GM23338 (cell line): ENCODE measurements at regions not wholly inside any gene's neighbourhood (a gene's known extent, or its start where the extent isn't known, plus 50 kb on each side); places are given as distances from the start of the nearest gene placed in this dataset.

Experiments used
- ATAC-seq: fragments of 200-7000 bp; cut with Tn5 transposase; 3 replicates; pipeline ENCODE4 v1.9.1; 2020
- DNase-seq: peaks from one replicate; pipeline ENCODE4 v3.0.0-alpha.2; 2015; ENCODE audit warnings: low spot score
- H2AFZ ChIP-seq: fragments of 200-600 bp; sonication (generic); 2 replicates; pipeline ENCODE4 v1.8.0; 2016; ENCODE audit warnings: antibody characterized with exemption, mild to moderate bottlenecking, moderate library complexity
- H3F3A ChIP-seq: fragments of 200-600 bp; sonication (generic); replicated peaks from 2 replicates; pipeline ENCODE4 v1.8.0; 2017; ENCODE audit warnings: antibody characterized with exemption, mixed run types, low read depth
- H3K27ac ChIP-seq: fragments of 200-600 bp; sonication (generic); 2 replicates; pipeline ENCODE4 v1.6.1; 2016; ENCODE audit warnings: low read depth
- H3K27me3 ChIP-seq: fragments of 200-600 bp; sonication (generic); 2 replicates; pipeline ENCODE4 v1.8.0; 2016; ENCODE audit warnings: mild to moderate bottlenecking, mixed run types, moderate library complexity; ENCODE audit not compliant: insufficient read depth
- H3K36me3 ChIP-seq: fragments of 200-600 bp; sonication (generic); 2 replicates; pipeline ENCODE4 v1.8.0; 2016; ENCODE audit warnings: mild to moderate bottlenecking; ENCODE audit not compliant: insufficient read depth
- H3K4me1 ChIP-seq: fragments of 200-600 bp; sonication (generic); 2 replicates; pipeline ENCODE4 v1.8.0; 2016; ENCODE audit warnings: mild to moderate bottlenecking, moderate library complexity; ENCODE audit not compliant: insufficient read depth
- H3K4me2 ChIP-seq: fragments of 200-600 bp; sonication (generic); 2 replicates; pipeline ENCODE4 v1.7.1; 2017; ENCODE audit warnings: mixed run types
- H3K4me3 ChIP-seq: fragments of 200-600 bp; sonication (generic); 2 replicates; pipeline ENCODE4 v1.6.1; 2016; ENCODE audit warnings: mixed run types
- H3K79me2 ChIP-seq: fragments of 200-600 bp; sonication (generic); replicated peaks from 2 replicates; pipeline ENCODE4 v1.8.0; 2017; ENCODE audit warnings: mild to moderate bottlenecking; ENCODE audit not compliant: insufficient read depth
- H3K9me2 ChIP-seq: fragments of 200-600 bp; sonication (generic); 2 replicates; pipeline ENCODE4 v1.8.0; 2017; ENCODE audit not compliant: insufficient read depth
- H4K20me1 ChIP-seq: fragments of 200-600 bp; sonication (generic); replicated peaks from 2 replicates; pipeline ENCODE4 v1.8.0; 2017; ENCODE audit warnings: mild to moderate bottlenecking; ENCODE audit not compliant: insufficient read depth
- H3K27ac Mint-ChIP-seq: 2 replicates; pipeline ENCODE4 v1.8.0; 2020; ENCODE audit warnings: inconsistent platforms, mild to moderate bottlenecking, moderate library complexity, mixed read lengths
- H3K27me3 Mint-ChIP-seq: 3 replicates; pipeline ENCODE4 v1.8.0; 2022; ENCODE audit warnings: low read depth, mild to moderate bottlenecking, moderate library complexity, mixed read lengths, inconsistent platforms; ENCODE audit not compliant: insufficient read depth, poor library complexity
- H3K36me3 Mint-ChIP-seq: 3 replicates; pipeline ENCODE4 v1.8.0; 2021; ENCODE audit warnings: low read depth, mild to moderate bottlenecking, inconsistent platforms, moderate library complexity, mixed read lengths
- H3K4me1 Mint-ChIP-seq: 3 replicates; pipeline ENCODE4 v1.8.0; 2020; ENCODE audit warnings: mild to moderate bottlenecking, inconsistent platforms, mixed read lengths
- H3K4me3 Mint-ChIP-seq: 3 replicates; pipeline ENCODE4 v1.8.0; 2021; ENCODE audit warnings: moderate library complexity, mild to moderate bottlenecking, inconsistent platforms, mixed read lengths
- H3K9me3 Mint-ChIP-seq: 3 replicates; pipeline ENCODE4 v1.8.0; 2020; ENCODE audit warnings: moderate library complexity, mild to moderate bottlenecking, inconsistent platforms, mixed read lengths
- CREB1 ChIP-seq: fragments of 250-450 bp; sonication (Bioruptor Pico); IDR thresholded peaks from 2 replicates; pipeline ENCODE4 v1.5.0; 2020; ENCODE audit warnings: low read depth, mild to moderate bottlenecking, moderate library complexity
- CTCF ChIP-seq, 2 experiments: fragments of 200-600 bp in 1 of 2; sonication (generic) in 1 of 2; conservative IDR thresholded peaks; 2 replicates each; pipeline versions ENCODE4 v1.5.1 to v1.6.1; 2016 to 2017; ENCODE audit warnings: antibody characterized with exemption in 2 of 2, low read depth in 2 of 2, mild to moderate bottlenecking in 2 of 2, moderate library complexity in 1 of 2
- ETS1 ChIP-seq: IDR thresholded peaks from 2 replicates; pipeline ENCODE4 v1.6.1; 2016; ENCODE audit warnings: antibody characterized with exemption
- EZH2 ChIP-seq: fragments of 200-600 bp; sonication (generic); IDR thresholded peaks from one replicate; pipeline ENCODE4 v1.8.0; 2017; ENCODE audit warnings: antibody characterized with exemption, mild to moderate bottlenecking, low read depth; ENCODE audit not compliant: unreplicated experiment
- EZH2phosphoT487 ChIP-seq: fragments of 200-600 bp; sonication (generic); IDR thresholded peaks from one replicate; pipeline ENCODE4 v1.8.1; 2018; ENCODE audit warnings: antibody characterized with exemption; ENCODE audit not compliant: unreplicated experiment
- JUNB ChIP-seq: IDR thresholded peaks from one replicate; pipeline ENCODE4 v1.6.1; 2016; ENCODE audit warnings: antibody characterized with exemption; ENCODE audit not compliant: unreplicated experiment
- NANOG ChIP-seq: IDR thresholded peaks from 2 replicates; pipeline ENCODE4 v1.6.1; 2016; ENCODE audit warnings: antibody characterized with exemption, borderline replicate concordance
- POLR2AphosphoS5 ChIP-seq: IDR thresholded peaks from 2 replicates; pipeline ENCODE4 v1.6.1; 2016; ENCODE audit warnings: antibody characterized with exemption, low read depth
- REST ChIP-seq: IDR thresholded peaks from one replicate; pipeline ENCODE4 v1.6.1; 2018; ENCODE audit warnings: antibody characterized with exemption; ENCODE audit not compliant: unreplicated experiment
- STAT1 ChIP-seq: IDR thresholded peaks from one replicate; pipeline ENCODE4 v1.6.1; 2016; ENCODE audit warnings: antibody characterized with exemption; ENCODE audit not compliant: unreplicated experiment
- ZNF114 ChIP-seq: fragments of 250-450 bp; sonication (Bioruptor Pico); IDR thresholded peaks from 2 replicates; pipeline ENCODE4 v1.5.0; 2020; ENCODE audit warnings: mild to moderate bottlenecking, moderate library complexity
- ZNF331 ChIP-seq: fragments of 250-450 bp; sonication (Bioruptor Pico); IDR thresholded peaks from 2 replicates; pipeline ENCODE4 v1.5.0; 2020; ENCODE audit warnings: low read depth, mild to moderate bottlenecking, moderate library complexity
- ZNF462 ChIP-seq: fragments of 250-450 bp; sonication (Bioruptor Pico); IDR thresholded peaks from 2 replicates; pipeline ENCODE4 v1.5.0; 2020; ENCODE audit warnings: mild to moderate bottlenecking, moderate library complexity

GRCh38 chr3:153545471-153545870 is 383.4 kb downstream of the RAP2B start:
- TF ChIP-seq ZNF331 (CRISPR knock-in tag) (no peak), ETS1 (no peak), JUNB (no peak), REST (no peak), EZH2phosphoT487 (no peak), ZNF462 (CRISPR knock-in tag) (no peak), STAT1 (no peak), POLR2AphosphoS5 (no peak), CTCF (conservative IDR thresholded peaks at IDR 0.05; ENCODE audit: low read depth in 2 of 2) (no peak), NANOG (no peak), ZNF114 (no peak), CREB1 (CRISPR knock-in tag) (no peak), EZH2 (no peak)
- DNase-seq (no peak), ATAC-seq (no peak)
- peaks cover 6% of the 10 kb centered on the region; the same call in 2 of the 3 replicates for H3K4me1 Mint-ChIP-seq
- no peaks in the 10 kb centered on the region for H3K9me3 Mint-ChIP-seq
- Histone ChIP-seq H4K20me1 (no peaks in the 10 kb centered on the region), H3K36me3 (no peaks in the 10 kb centered on the region), H2AFZ (no peak overlapping the region), H3K79me2 (no peaks in the 10 kb centered on the region), H3K9me2 (no peaks in the 10 kb centered on the region), H3F3A (no peaks in the 10 kb centered on the region), H3K4me2 (no peak overlapping the region), H3K27ac (no peak overlapping the region), H3K27me3 (no peaks in the 10 kb centered on the region), H3K4me3 (no peak overlapping the region), H3K4me1 (no peaks in the 10 kb centered on the region)
- no peaks in the 10 kb centered on the region for H3K36me3 Mint-ChIP-seq
- H3K27ac Mint-ChIP-seq, result no peak overlapping the region
- no peak overlapping the region for H3K4me3 Mint-ChIP-seq
- no peaks in the 10 kb centered on the region for H3K27me3 Mint-ChIP-seq
